ENCODE measurements at regions not wholly inside any gene's neighbourhood (a gene's known extent, or its start where the extent isn't known, plus 50 kb on each side); places are given as distances from the start of the nearest gene placed in this dataset.

DNA sequence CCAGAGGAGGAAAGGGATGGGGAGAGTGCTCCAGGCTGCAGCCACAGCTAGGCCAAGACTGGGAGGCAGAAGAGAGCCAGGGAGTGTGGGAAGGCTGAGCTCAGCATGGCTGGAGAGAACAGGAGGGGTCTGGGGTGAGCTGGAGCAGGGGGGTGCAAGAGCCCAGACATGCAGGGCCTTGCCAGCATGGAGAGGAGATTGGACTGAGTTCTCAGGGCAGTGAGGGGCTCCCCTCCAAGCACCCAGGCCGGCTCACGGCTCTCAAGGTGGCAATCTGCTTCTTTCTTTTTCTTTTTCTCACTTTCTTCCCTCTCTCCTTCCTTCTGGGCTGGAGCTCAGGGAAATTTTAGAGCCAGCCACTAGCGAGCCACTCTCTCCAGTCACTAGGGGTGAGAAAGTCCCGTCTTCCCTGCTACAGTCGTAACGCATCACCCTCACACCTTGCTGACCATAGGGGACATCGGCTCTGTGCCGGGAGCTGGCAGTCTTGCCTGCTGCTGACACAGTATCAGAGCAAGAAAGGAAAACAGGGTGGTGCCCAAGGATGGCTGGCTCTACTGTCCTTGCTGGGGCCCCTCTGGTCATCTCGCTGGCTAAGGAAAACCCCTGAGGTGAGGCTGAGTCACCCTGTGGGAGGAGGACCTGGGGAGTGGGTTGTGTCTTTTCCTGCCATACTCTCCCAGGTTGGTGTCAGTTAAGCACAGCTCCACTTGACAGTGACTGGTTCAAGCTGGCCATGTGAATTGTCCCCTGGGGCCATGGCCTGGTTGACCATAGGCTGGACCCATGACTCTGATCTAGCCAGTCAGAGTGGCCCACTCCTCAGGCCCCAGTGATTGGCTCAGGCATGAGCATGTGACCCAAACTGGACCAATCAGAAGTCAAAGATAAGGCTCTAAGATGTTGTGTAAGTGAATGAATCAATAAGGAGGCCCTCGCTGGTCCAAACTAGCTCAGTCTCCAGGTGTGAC, 135.1 kb upstream of the PMEPA1 start:
- Histone ChIP-seq H2AFZ (ENCODE audit: low read length) (no peak overlapping the region), H3K9me3 (ENCODE audit: low read length) (no peaks in the 10 kb centered on the region), H3K4me2 (ENCODE audit: low read length) (no peak overlapping the region), H3K36me3 (ENCODE audit: insufficient read depth, low read length) (no peaks in the 10 kb centered on the region), H3K79me2 (ENCODE audit: insufficient read depth, low read depth, low read length) (no peaks in the 10 kb centered on the region), H3K27ac (ENCODE audit: low read depth, low read length, poor library complexity, severe bottlenecking) (no peak overlapping the region), H4K20me1 (ENCODE audit: insufficient read depth, low read length) (no peaks in the 10 kb centered on the region), H3K4me3 (ENCODE audit: low read depth, low read length, poor library complexity, severe bottlenecking) (no peak overlapping the region), H3K4me1 (ENCODE audit: insufficient read depth, low read length, poor library complexity, severe bottlenecking) (no peaks in the 10 kb centered on the region), H3K9me2 (ENCODE audit: insufficient read depth, low read length) (no peaks in the 10 kb centered on the region)
- no TSS peak for BruUV-seq (replicated peaks)
- CTCF ChIA-PET (ENCODE audit: unreplicated experiment): no interaction called here
- intact Hi-C loops (cut with micrococcal nuclease; ENCODE audit: unreplicated experiment): no loop called here
- TF ChIP-seq, protein P1, sequence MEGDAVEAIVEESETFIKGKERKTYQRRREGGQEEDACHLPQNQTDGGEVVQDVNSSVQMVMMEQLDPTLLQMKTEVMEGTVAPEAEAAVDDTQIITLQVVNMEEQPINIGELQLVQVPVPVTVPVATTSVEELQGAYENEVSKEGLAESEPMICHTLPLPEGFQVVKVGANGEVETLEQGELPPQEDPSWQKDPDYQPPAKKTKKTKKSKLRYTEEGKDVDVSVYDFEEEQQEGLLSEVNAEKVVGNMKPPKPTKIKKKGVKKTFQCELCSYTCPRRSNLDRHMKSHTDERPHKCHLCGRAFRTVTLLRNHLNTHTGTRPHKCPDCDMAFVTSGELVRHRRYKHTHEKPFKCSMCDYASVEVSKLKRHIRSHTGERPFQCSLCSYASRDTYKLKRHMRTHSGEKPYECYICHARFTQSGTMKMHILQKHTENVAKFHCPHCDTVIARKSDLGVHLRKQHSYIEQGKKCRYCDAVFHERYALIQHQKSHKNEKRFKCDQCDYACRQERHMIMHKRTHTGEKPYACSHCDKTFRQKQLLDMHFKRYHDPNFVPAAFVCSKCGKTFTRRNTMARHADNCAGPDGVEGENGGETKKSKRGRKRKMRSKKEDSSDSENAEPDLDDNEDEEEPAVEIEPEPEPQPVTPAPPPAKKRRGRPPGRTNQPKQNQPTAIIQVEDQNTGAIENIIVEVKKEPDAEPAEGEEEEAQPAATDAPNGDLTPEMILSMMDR (conservative IDR thresholded peaks at IDR 0.05; ENCODE audit: low read length): no peak
- TF ChIP-seq EZH2phosphoT487 (IDR thresholded peaks at IDR 0.05; ENCODE audit: borderline replicate concordance, low read depth, low read length): no peak
- POLR2A ChIA-PET: no interaction called here
- no peak for DNase-seq (ENCODE audit: low spot score)

DNA sequence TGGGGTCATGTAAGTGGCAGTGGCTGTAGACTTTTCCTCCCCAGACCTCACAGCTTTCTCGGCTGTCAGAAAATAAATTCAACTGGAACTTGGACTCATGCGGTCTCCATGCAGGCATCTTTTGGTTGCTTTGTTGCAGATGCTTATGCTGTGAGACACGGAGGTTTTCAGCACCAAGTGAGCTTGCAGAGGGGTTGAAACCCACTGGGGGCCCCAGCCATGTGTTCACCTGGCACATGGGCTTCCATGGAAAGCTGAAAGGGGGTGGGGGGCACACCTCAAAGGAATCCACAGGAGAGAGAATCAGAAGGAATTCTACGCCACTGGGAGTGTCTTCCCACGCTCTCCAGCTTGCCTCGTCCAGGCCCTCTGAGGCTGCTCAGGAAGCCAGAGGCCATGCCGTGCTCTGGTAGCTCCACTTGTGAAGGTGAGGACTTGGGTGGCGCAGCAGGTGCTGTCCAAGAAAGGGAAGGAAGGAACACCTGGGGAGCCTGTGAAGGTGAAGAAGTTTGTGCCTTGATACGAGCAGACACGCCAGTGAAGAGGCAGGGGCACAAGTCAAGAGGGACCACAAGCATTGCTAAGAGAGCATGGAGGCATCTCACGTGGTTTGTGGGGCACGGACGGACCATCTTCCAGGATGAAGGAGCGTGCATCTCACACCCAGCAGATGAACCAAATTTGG, 134.3 kb upstream of the PMEPA1 start:
- no peak for DNase-seq (ENCODE audit: low spot score)
- H3K9me2 ChIP-seq (ENCODE audit: insufficient read depth, low read length): no peaks in the 10 kb centered on the region
- intact Hi-C loops (cut with micrococcal nuclease; ENCODE audit: unreplicated experiment): no loop called here
- BruUV-seq (replicated peaks): no TSS peak
- no peaks in the 10 kb centered on the region for H4K20me1 ChIP-seq (ENCODE audit: insufficient read depth, low read length)
- no peak overlapping the region for H2AFZ ChIP-seq (ENCODE audit: low read length)
- no peaks in the 10 kb centered on the region for H3K36me3 ChIP-seq (ENCODE audit: insufficient read depth, low read length)
- H3K79me2 ChIP-seq (ENCODE audit: insufficient read depth, low read depth, low read length): no peaks in the 10 kb centered on the region
- no peak overlapping the region for H3K4me2 ChIP-seq (ENCODE audit: low read length)
- H3K4me3 ChIP-seq (ENCODE audit: low read depth, low read length, poor library complexity, severe bottlenecking): no peak overlapping the region
- H3K4me1 ChIP-seq (ENCODE audit: insufficient read depth, low read length, poor library complexity, severe bottlenecking): no peaks in the 10 kb centered on the region
- ChIA-PET CTCF (ENCODE audit: unreplicated experiment) (no interaction called here), POLR2A (no interaction called here)
- H3K27ac ChIP-seq (ENCODE audit: low read depth, low read length, poor library complexity, severe bottlenecking): no peak overlapping the region
- H3K9me3 ChIP-seq (ENCODE audit: low read length): no peaks in the 10 kb centered on the region
- no peak for TF ChIP-seq EZH2phosphoT487 (IDR thresholded peaks at IDR 0.05; ENCODE audit: borderline replicate concordance, low read depth, low read length)
- TF ChIP-seq, protein P1 (conservative IDR thresholded peaks at IDR 0.05; ENCODE audit: low read length): no peak

DNA sequence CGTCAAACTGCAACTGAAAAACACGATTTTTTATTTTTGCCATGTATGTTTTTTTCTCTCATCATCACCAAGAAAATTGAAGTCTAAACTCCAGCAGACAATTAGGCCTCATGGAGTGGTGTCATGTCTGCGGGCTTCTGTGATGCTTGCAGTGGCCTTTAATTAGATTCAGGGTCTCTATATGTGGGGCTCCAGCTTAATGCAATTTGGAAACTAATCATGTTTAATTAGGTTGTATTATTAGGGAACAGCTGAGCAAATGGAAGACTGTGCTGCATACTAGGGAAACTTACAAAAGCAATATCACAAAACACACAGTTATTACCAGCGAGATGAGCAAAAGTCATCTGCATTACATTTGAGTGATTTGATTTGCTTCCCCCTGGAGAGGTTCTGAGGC, 132.9 kb upstream of the PMEPA1 start:
- Histone ChIP-seq H3K9me2 (ENCODE audit: insufficient read depth, low read length) (no peaks in the 10 kb centered on the region), H2AFZ (ENCODE audit: low read length) (no peak overlapping the region), H3K79me2 (ENCODE audit: insufficient read depth, low read depth, low read length) (no peaks in the 10 kb centered on the region), H3K27ac (ENCODE audit: low read depth, low read length, poor library complexity, severe bottlenecking) (no peak overlapping the region), H3K9me3 (ENCODE audit: low read length) (no peaks in the 10 kb centered on the region), H4K20me1 (ENCODE audit: insufficient read depth, low read length) (no peaks in the 10 kb centered on the region), H3K4me3 (ENCODE audit: low read depth, low read length, poor library complexity, severe bottlenecking) (no peak overlapping the region), H3K36me3 (ENCODE audit: insufficient read depth, low read length) (no peaks in the 10 kb centered on the region), H3K4me1 (ENCODE audit: insufficient read depth, low read length, poor library complexity, severe bottlenecking) (no peaks in the 10 kb centered on the region), H3K4me2 (ENCODE audit: low read length) (no peak overlapping the region)
- DNase-seq (ENCODE audit: low spot score): no peak
- intact Hi-C loops (cut with micrococcal nuclease; ENCODE audit: unreplicated experiment): no loop called here
- CTCF ChIA-PET (ENCODE audit: unreplicated experiment): no interaction called here
- no TSS peak for BruUV-seq (replicated peaks)
- TF ChIP-seq EZH2phosphoT487 (IDR thresholded peaks at IDR 0.05; ENCODE audit: borderline replicate concordance, low read depth, low read length): no peak
- TF ChIP-seq, protein P1 (conservative IDR thresholded peaks at IDR 0.05; ENCODE audit: low read length): no peak
- POLR2A ChIA-PET: no interaction called here

All from OCI-LY7 (cell line).